ENCODE measurements at regions not wholly inside any gene's neighbourhood (a gene's known extent, or its start where the extent isn't known, plus 50 kb on each side); places are given as distances from the start of the nearest gene placed in this dataset.
"Not testable (repeated sequence)": the region's sequence is repeated elsewhere in the genome, so short reads cannot be mapped to it uniquely, and the experiment has no call there.

GRCh38 chr10:21463436-21463835, 62.0 kb downstream of the SKIDA1 start:
- no peak for DNase-seq

- DNase-seq, result no peak
Observed at GRCh38 chr10:21458126-21458871, 67.2 kb downstream of the SKIDA1 start.

GRCh38 chr10:21456160-21456559, 69.3 kb downstream of the SKIDA1 start:
- DNase-seq, result no peak

GRCh38 chr10:21452203-21452602, 73.3 kb downstream of the SKIDA1 start:
- no peak for DNase-seq

- no peak for DNase-seq
Observed at GRCh38 chr10:21449288-21449966, 76.1 kb downstream of the SKIDA1 start.

- DNase-seq, result no peak
Observed at GRCh38 chr10:21445163-21445562, 80.3 kb downstream of the SKIDA1 start.

- no peak for DNase-seq
Observed at GRCh38 chr10:21441625-21442024, 83.9 kb downstream of the SKIDA1 start.

- DNase-seq, result not testable (repeated sequence)
Observed at GRCh38 chr10:21438914-21439313, 86.6 kb downstream of the SKIDA1 start.

GRCh38 chr10:21437770-21438382, 87.6 kb downstream of the SKIDA1 start:
- DNase-seq, result no peak

- DNase-seq, result no peak
Observed at GRCh38 chr10:21432266-21432665, 93.2 kb downstream of the SKIDA1 start.

- DNase-seq, result no peak
Observed at GRCh38 chr10:21431799-21432198, 93.7 kb downstream of the SKIDA1 start.

GRCh38 chr10:21427804-21428481, 97.5 kb downstream of the SKIDA1 start:
- no peak for DNase-seq

- no peak for DNase-seq
Observed at GRCh38 chr10:21424459-21424861, 101.0 kb downstream of the SKIDA1 start.

GRCh38 chr10:21423850-21424249, 101.6 kb downstream of the SKIDA1 start:
- DNase-seq, result no peak

- DNase-seq, result no peak
Observed at GRCh38 chr10:21423338-21423737, 102.1 kb downstream of the SKIDA1 start.

GRCh38 chr10:21421794-21422193, 103.7 kb downstream of the SKIDA1 start:
- DNase-seq, result no peak

- no peak for DNase-seq
Observed at GRCh38 chr10:21421016-21421415, 104.5 kb downstream of the SKIDA1 start.

GRCh38 chr10:21418981-21419576, 106.4 kb downstream of the SKIDA1 start:
- DNase-seq, result not testable (repeated sequence)

- no peak for DNase-seq
Observed at GRCh38 chr10:21417172-21417712, 108.2 kb downstream of the SKIDA1 start.

- DNase-seq, result no peak
Observed at GRCh38 chr10:21413680-21414079, 111.8 kb downstream of the SKIDA1 start.

- DNase-seq, result no peak
Observed at GRCh38 chr10:21413268-21413667, 112.2 kb downstream of the SKIDA1 start.

GRCh38 chr10:21406595-21407193, 118.8 kb downstream of the SKIDA1 start:
- DNase-seq, result no peak

Measured in T-helper 9 cell (primary cell).